GM06990 (cell line): ENCODE measurements at regions not wholly inside any gene's neighbourhood (a gene's known extent, or its start where the extent isn't known, plus 50 kb on each side); places are given as distances from the start of the nearest gene placed in this dataset.

Experiments
- DNase-seq: peaks from one replicate; pipeline ENCODE4 v3.0.0-alpha.2; 2011; ENCODE audit not compliant: insufficient read length; ENCODE audit errors: extremely low read depth
- H3K27me3 ChIP-seq: replicated peaks from 2 replicates; pipeline ENCODE4 v1.6.0; 2011; ENCODE audit warnings: low read length; ENCODE audit not compliant: control insufficient read depth, insufficient read depth
- H3K36me3 ChIP-seq: 2 replicates; pipeline ENCODE4 v1.5.1; 2011; ENCODE audit warnings: low read length; ENCODE audit not compliant: control insufficient read depth, insufficient read depth
- H3K4me3 ChIP-seq: replicated peaks from 2 replicates; pipeline ENCODE4 v1.5.1; 2011; ENCODE audit warnings: low read depth, mild to moderate bottlenecking, control low read depth, low read length
- TF ChIP-seq, protein P1 (sequence below): IDR thresholded peaks from 2 replicates; pipeline ENCODE4 v1.5.1; 2011; ENCODE audit warnings: low read length, control low read depth, mild to moderate bottlenecking, inconsistent platforms; ENCODE audit not compliant: insufficient read depth, poor library complexity, severe bottlenecking

DNA sequence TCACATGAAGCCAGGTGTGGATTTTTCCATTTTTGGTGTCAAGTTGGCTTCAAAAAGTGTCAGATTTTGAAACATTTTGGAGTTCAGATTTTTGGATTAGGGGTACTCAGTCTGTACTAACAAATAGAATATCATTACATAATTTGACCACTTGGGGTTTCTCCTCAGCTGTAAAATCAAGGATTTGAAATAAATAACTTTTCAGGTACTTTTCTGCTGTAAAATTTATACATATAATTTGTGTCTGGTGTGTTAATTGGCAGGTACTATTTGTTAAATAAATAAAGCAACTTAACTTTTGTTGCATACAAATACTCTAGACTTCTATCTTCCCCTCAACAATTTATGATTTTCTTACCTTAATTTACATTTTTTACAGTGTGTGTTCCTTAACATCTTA lies 234.1 kb upstream of the PRICKLE1 start:
- TF ChIP-seq, protein P1, sequence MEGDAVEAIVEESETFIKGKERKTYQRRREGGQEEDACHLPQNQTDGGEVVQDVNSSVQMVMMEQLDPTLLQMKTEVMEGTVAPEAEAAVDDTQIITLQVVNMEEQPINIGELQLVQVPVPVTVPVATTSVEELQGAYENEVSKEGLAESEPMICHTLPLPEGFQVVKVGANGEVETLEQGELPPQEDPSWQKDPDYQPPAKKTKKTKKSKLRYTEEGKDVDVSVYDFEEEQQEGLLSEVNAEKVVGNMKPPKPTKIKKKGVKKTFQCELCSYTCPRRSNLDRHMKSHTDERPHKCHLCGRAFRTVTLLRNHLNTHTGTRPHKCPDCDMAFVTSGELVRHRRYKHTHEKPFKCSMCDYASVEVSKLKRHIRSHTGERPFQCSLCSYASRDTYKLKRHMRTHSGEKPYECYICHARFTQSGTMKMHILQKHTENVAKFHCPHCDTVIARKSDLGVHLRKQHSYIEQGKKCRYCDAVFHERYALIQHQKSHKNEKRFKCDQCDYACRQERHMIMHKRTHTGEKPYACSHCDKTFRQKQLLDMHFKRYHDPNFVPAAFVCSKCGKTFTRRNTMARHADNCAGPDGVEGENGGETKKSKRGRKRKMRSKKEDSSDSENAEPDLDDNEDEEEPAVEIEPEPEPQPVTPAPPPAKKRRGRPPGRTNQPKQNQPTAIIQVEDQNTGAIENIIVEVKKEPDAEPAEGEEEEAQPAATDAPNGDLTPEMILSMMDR: no peak
- Histone ChIP-seq H3K36me3 (no peaks in the 10 kb centered on the region), H3K27me3 (no peaks in the 10 kb centered on the region; the same call in 1 of the 2 replicates), H3K4me3 (no peak overlapping the region)
- DNase-seq: no peak

DNA sequence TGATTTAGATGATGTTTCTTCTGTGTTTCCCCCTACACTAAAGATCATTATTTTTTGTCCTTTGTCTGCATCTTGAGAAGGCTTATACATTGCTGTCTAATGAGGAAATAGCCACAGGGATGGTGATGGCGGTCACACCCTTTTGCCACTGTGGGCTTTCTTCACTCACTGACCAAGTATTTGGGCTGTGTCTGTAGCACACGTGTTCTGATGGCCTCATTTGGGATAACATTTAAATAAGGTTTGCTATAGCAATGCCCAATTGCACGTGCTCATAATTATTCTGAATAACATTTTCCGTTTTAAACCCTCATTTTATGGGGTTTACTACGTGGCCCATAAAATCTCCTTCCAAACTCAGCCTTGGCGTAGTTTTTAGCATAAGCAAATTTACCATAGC lies 230.3 kb upstream of the PRICKLE1 start:
- Histone ChIP-seq H3K36me3 (no peaks in the 10 kb centered on the region), H3K4me3 (no peak overlapping the region), H3K27me3 (no peaks in the 10 kb centered on the region)
- no peak for DNase-seq
- TF ChIP-seq, protein P1: no peak

DNA sequence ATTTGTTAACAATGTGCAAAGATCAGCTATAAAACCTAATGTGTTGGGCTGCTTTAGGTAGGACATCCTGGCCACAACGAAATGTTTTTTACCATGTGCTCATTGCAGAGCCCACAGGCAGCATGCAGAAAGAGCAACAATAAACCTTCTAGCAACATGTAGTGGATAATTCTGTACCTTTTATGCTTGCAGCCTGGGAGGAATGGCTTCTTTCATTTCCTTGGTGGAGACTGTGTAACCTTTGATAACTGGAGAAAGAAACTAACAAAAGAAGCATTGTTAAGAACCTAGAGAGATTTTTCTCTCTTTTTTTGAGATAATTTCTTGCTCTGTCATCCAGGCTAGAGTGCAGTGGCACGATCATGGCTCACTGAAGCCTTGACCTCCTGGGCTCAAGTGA lies 225.5 kb upstream of the PRICKLE1 start:
- Histone ChIP-seq H3K27me3 (no peaks in the 10 kb centered on the region; the same call in 1 of the 2 replicates), H3K36me3 (no peaks in the 10 kb centered on the region), H3K4me3 (no peak overlapping the region)
- TF ChIP-seq, protein P1: no peak
- no peak for DNase-seq

DNA sequence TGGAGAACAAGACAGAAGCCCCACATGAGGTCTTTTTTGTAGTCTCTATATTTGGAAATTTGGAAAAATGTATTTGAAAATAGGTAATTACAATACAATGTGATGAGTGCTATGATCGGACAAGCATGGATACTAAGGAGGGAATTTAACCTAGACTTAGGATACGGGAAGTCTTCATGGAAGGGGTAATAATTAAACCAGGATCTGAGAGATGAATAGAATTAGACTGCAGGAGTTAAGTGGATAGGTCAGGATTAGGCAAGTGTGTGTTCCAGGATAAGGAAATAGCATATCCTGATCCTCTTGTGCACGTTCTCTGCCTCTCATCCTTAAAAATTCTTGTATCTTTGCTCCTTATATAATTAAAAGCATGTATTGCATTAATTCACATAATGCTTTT lies 223.3 kb upstream of the PRICKLE1 start:
- no peaks in the 10 kb centered on the region for H3K36me3 ChIP-seq
- no peaks in the 10 kb centered on the region; the same call in 1 of the 2 replicates for H3K27me3 ChIP-seq
- TF ChIP-seq, protein P1: no peak
- H3K4me3 ChIP-seq: no peak overlapping the region
- DNase-seq: no peak

DNA sequence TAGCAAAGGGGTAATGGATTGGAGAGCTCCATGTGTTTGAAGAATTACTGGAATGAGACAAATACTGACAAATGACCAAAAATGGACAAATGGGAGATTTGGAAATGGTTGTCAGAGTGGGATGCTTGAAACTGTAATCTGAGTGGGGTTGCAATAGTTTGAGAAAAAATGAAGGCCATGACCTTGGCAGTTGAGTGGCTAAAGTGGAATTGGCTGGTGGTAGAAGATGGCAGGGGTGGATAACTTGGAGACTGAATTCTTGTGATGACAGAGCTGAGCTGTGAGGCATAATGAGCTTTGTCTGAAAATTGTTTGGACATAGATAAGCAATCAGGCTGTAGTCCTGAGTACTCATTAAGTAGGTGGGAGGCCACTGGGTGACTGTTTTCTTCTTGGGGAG lies 222.5 kb upstream of the PRICKLE1 start:
- no peak overlapping the region for H3K4me3 ChIP-seq
- no peaks in the 10 kb centered on the region; the same call in 1 of the 2 replicates for H3K27me3 ChIP-seq
- TF ChIP-seq, protein P1: no peak
- no peaks in the 10 kb centered on the region for H3K36me3 ChIP-seq
- DNase-seq: no peak

DNA sequence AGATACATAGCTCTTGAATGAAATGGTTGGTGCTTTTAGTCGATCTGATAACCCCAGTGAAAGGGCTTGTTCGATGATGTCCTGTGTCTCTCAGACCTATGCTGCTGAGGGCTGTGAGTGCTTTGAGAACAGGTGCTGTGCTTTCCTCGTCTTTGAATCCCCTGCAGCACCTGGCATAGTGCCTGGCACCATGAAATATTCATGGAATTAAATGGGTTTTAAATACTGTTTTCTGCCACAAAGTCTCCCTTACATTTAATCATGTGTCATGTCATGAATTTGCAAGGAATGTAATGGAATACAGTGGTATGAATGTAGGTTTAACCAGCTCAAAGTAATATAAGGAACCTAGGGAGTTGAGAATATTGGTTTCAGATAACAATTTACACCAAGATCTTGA lies 220.5 kb upstream of the PRICKLE1 start:
- Histone ChIP-seq H3K4me3 (no peak overlapping the region), H3K36me3 (no peaks in the 10 kb centered on the region), H3K27me3 (no peaks in the 10 kb centered on the region; the same call in 1 of the 2 replicates)
- no peak for DNase-seq
- TF ChIP-seq, protein P1: no peak
